ENCODE measurements at regions not wholly inside any gene's neighbourhood (a gene's known extent, or its start where the extent isn't known, plus 50 kb on each side); places are given as distances from the start of the nearest gene placed in this dataset.

- peak overlapping the region in 2 of 12 donors; percentile 28 to 30 for H3K27ac ChIP-seq
- ATAC-seq: peak; percentile 74 to 83 (median 78)
- TF ChIP-seq POLR2A (IDR thresholded peaks at IDR 0.05): no peak
- peak in 3 of 12 donors; percentile 11 to 26 (median 13) for TF ChIP-seq CTCF (IDR thresholded peaks at IDR 0.05)
- H3K27me3 ChIP-seq: no peaks in the 10 kb centered on the region
- H3K4me3 ChIP-seq: no peak overlapping the region
- intact Hi-C loops (cut with DNase I): no loop called here
- no peaks in the 10 kb centered on the region for H3K36me3 ChIP-seq
- 31 to 47% (median 32%) methylated on average over 10 of the region's 10 CpGs for WGBS, 4 donors
- DNase-seq: peak in 2 of 5 donors; percentile 23 to 25
- H3K9me3 ChIP-seq: no peaks in the 10 kb centered on the region
- H3K4me1 ChIP-seq: peaks cover 0 to 28% (median 3%) of the 10 kb centered on the region in 12 donors
Measured at GRCh38 chr13:34347784-34348573, 530.0 kb downstream of the RFC3 start.

GRCh38 chr13:34349091-34349722 is 531.3 kb downstream of the RFC3 start:
- Histone ChIP-seq H3K4me3 (no peak overlapping the region), H3K4me1 (peaks cover 0 to 28% (median 3%) of the 10 kb centered on the region in 12 donors), H3K27ac (peak overlapping the region in 1 of 12 donors; percentile 34), H3K36me3 (no peaks in the 10 kb centered on the region), H3K27me3 (no peaks in the 10 kb centered on the region), H3K9me3 (no peaks in the 10 kb centered on the region)
- 91 to 100% (median 95%) methylated on average over 1 of the region's 1 CpG for WGBS, 4 donors
- peak; percentile 76 to 85 (median 77) for DNase-seq
- intact Hi-C loops (cut with DNase I): no loop called here
- TF ChIP-seq POLR2A (IDR thresholded peaks at IDR 0.05) (no peak), CTCF (IDR thresholded peaks at IDR 0.05) (no peak)
- ATAC-seq: peak in 3 of 4 donors; percentile 28 to 72 (median 63)

GRCh38 chr13:34350671-34351070 is 532.7 kb downstream of the RFC3 start:
- DNase-seq (no peak), ATAC-seq (no peak)
- H3K36me3 ChIP-seq: no peaks in the 10 kb centered on the region
- TF ChIP-seq CTCF (IDR thresholded peaks at IDR 0.05) (no peak), POLR2A (IDR thresholded peaks at IDR 0.05) (no peak)
- intact Hi-C loops (cut with DNase I): no loop called here
- H3K9me3 ChIP-seq: no peaks in the 10 kb centered on the region
- H3K4me1 ChIP-seq: peaks cover 0 to 28% (median 3%) of the 10 kb centered on the region in 12 donors
- H3K4me3 ChIP-seq: no peak overlapping the region
- H3K27ac ChIP-seq: no peak overlapping the region
- WGBS, 4 donors: 98% methylated on average over 3 of the region's 3 CpGs
- no peaks in the 10 kb centered on the region for H3K27me3 ChIP-seq

GRCh38 chr13:34351134-34351533 is 533.2 kb downstream of the RFC3 start:
- H3K4me1 ChIP-seq: peaks cover 0 to 28% (median 3%) of the 10 kb centered on the region in 12 donors
- H3K9me3 ChIP-seq: no peaks in the 10 kb centered on the region
- no peak overlapping the region for H3K4me3 ChIP-seq
- H3K36me3 ChIP-seq: no peaks in the 10 kb centered on the region
- intact Hi-C loops (cut with DNase I): no loop called here
- ATAC-seq (no peak), DNase-seq (no peak)
- WGBS, 4 donors: 90 to 97% (median 91%) methylated on average over 3 of the region's 3 CpGs
- no peak for TF ChIP-seq CTCF (IDR thresholded peaks at IDR 0.05)
- no peak for TF ChIP-seq POLR2A (IDR thresholded peaks at IDR 0.05)
- no peaks in the 10 kb centered on the region for H3K27me3 ChIP-seq
- no peak overlapping the region for H3K27ac ChIP-seq

Measured in heart left ventricle (tissue), 16 donors.